HEK293 (cell line): ENCODE measurements at regions not wholly inside any gene's neighbourhood (a gene's known extent, or its start where the extent isn't known, plus 50 kb on each side); places are given as distances from the start of the nearest gene placed in this dataset.

Source experiments
- ELK4 ChIP-seq: IDR thresholded peaks from 2 replicates; pipeline ENCODE4 v1.6.1; 2011; ENCODE audit warnings: mild to moderate bottlenecking, low read depth, low read length, borderline replicate concordance
- FEZF1 ChIP-seq: fragments of 450-650 bp; formaldehyde crosslinking; IDR thresholded peaks from 2 replicates; pipeline ENCODE4 v1.5.1; 2016; ENCODE audit warnings: missing biosample characterization, missing genetic modification characterization
- GLIS1 ChIP-seq: fragments of 450-650 bp; formaldehyde crosslinking; IDR thresholded peaks from 2 replicates; pipeline ENCODE4 v1.5.1; 2016; ENCODE audit warnings: missing biosample characterization, missing genetic modification characterization
- HOXD13 ChIP-seq: sonication (generic); formaldehyde crosslinking; IDR thresholded peaks from 2 replicates; pipeline ENCODE4 v1.8.0; 2022; ENCODE audit warnings: missing genetic modification reagents, borderline replicate concordance
- KLF7 ChIP-seq: fragments of 450-650 bp; formaldehyde crosslinking; IDR thresholded peaks from 2 replicates; pipeline ENCODE4 v1.5.1; 2016; ENCODE audit warnings: missing biosample characterization, missing genetic modification characterization, borderline replicate concordance
- MYNN ChIP-seq: fragments of 450-650 bp; formaldehyde crosslinking; IDR thresholded peaks from 2 replicates; pipeline ENCODE4 v1.5.1; 2016; ENCODE audit warnings: missing biosample characterization, missing genetic modification characterization, borderline replicate concordance
- MZF1 ChIP-seq: fragments of 450-650 bp; formaldehyde crosslinking; IDR thresholded peaks from 2 replicates; pipeline ENCODE4 v1.5.1; 2017; ENCODE audit warnings: missing biosample characterization, missing genetic modification characterization, borderline replicate concordance
- PRDM1 ChIP-seq: fragments of 450-650 bp; formaldehyde crosslinking; IDR thresholded peaks from 2 replicates; pipeline ENCODE4; 2016; ENCODE audit warnings: missing biosample characterization, missing genetic modification characterization
- PRDM4 ChIP-seq: fragments of 450-650 bp; formaldehyde crosslinking; IDR thresholded peaks from 2 replicates; pipeline ENCODE4 v1.5.1; 2017; ENCODE audit warnings: missing biosample characterization, missing genetic modification characterization
- RBAK ChIP-seq: fragments of 450-650 bp; formaldehyde crosslinking; IDR thresholded peaks from 2 replicates; pipeline ENCODE4 v1.5.1; 2016; ENCODE audit warnings: missing biosample characterization, missing genetic modification characterization
- REST ChIP-seq: fragments of 450-650 bp; formaldehyde crosslinking; IDR thresholded peaks from 2 replicates; pipeline ENCODE4 v1.5.1; 2016; ENCODE audit warnings: missing biosample characterization, missing genetic modification characterization
- WT1 ChIP-seq: fragments of 450-650 bp; formaldehyde crosslinking; IDR thresholded peaks from 2 replicates; pipeline ENCODE4 v1.5.1; 2016; ENCODE audit warnings: missing biosample characterization, missing genetic modification characterization
- ZBTB48 ChIP-seq: fragments of 450-650 bp; formaldehyde crosslinking; IDR thresholded peaks from 2 replicates; pipeline ENCODE4 v1.5.1; 2016; ENCODE audit warnings: missing biosample characterization, missing genetic modification characterization
- ZBTB8A ChIP-seq: fragments of 450-650 bp; formaldehyde crosslinking; IDR thresholded peaks from 2 replicates; pipeline ENCODE4 v1.5.1; 2016; ENCODE audit warnings: missing biosample characterization, missing genetic modification characterization
- ZFHX2 ChIP-seq: fragments of 450-650 bp; formaldehyde crosslinking; conservative IDR thresholded peaks from 2 replicates; pipeline ENCODE4 v1.5.1; 2016; ENCODE audit warnings: missing biosample characterization, missing genetic modification characterization
- ZNF10 ChIP-seq: fragments of 450-650 bp; formaldehyde crosslinking; IDR thresholded peaks from 2 replicates; pipeline ENCODE4 v1.5.1; 2017; ENCODE audit warnings: missing biosample characterization, missing genetic modification characterization
- ZNF132 ChIP-seq: fragments of 450-650 bp; formaldehyde crosslinking; IDR thresholded peaks from 2 replicates; pipeline ENCODE4 v1.5.1; 2017; ENCODE audit warnings: missing biosample characterization, missing genetic modification characterization, borderline replicate concordance
- ZNF19 ChIP-seq: fragments of 450-650 bp; formaldehyde crosslinking; IDR thresholded peaks from 2 replicates; pipeline ENCODE4; 2016; ENCODE audit warnings: missing biosample characterization, missing genetic modification characterization, low read depth
- ZNF211 ChIP-seq: fragments of 450-650 bp; formaldehyde crosslinking; IDR thresholded peaks from 2 replicates; pipeline ENCODE4 v1.5.1; 2016; ENCODE audit warnings: low read depth, missing biosample characterization, missing genetic modification characterization
- ZNF24 ChIP-seq: fragments of 450-650 bp; formaldehyde crosslinking; IDR thresholded peaks from 2 replicates; pipeline ENCODE4 v1.5.1; 2016; ENCODE audit warnings: missing biosample characterization, missing genetic modification characterization
- ZNF266 ChIP-seq: fragments of 450-650 bp; formaldehyde crosslinking; IDR thresholded peaks from 2 replicates; pipeline ENCODE4 v1.5.1; 2016; ENCODE audit warnings: missing biosample characterization, missing genetic modification characterization, low read depth
- ZNF324 ChIP-seq: fragments of 450-650 bp; formaldehyde crosslinking; IDR thresholded peaks from 2 replicates; pipeline ENCODE4 v1.5.1; 2016; ENCODE audit warnings: missing biosample characterization, missing genetic modification characterization
- ZNF423 ChIP-seq: fragments of 450-650 bp; formaldehyde crosslinking; IDR thresholded peaks from 2 replicates; pipeline ENCODE4 v1.5.1; 2016; ENCODE audit warnings: missing biosample characterization, missing genetic modification characterization
- ZNF561 ChIP-seq: fragments of 450-650 bp; IDR thresholded peaks from 2 replicates; pipeline ENCODE4 v1.5.1; 2018; ENCODE audit warnings: missing biosample characterization, missing genetic modification characterization, borderline replicate concordance
- ZNF596 ChIP-seq: fragments of 450-650 bp; IDR thresholded peaks from 2 replicates; pipeline ENCODE4 v1.5.0; 2018; ENCODE audit warnings: missing biosample characterization, mild to moderate bottlenecking, missing genetic modification characterization, moderate library complexity
- ZNF670 ChIP-seq: fragments of 450-650 bp; formaldehyde crosslinking; IDR thresholded peaks from 2 replicates; pipeline ENCODE4 v1.5.1; 2016; ENCODE audit warnings: missing biosample characterization, missing genetic modification characterization, low read depth
- ZNF768 ChIP-seq: fragments of 450-650 bp; formaldehyde crosslinking; IDR thresholded peaks from 2 replicates; pipeline ENCODE4 v1.5.1; 2018; ENCODE audit warnings: missing biosample characterization, mild to moderate bottlenecking, missing genetic modification characterization
- ZNF843 ChIP-seq: fragments of 450-650 bp; formaldehyde crosslinking; IDR thresholded peaks from 2 replicates; pipeline ENCODE4 v1.5.1; 2016; ENCODE audit warnings: missing biosample characterization, missing genetic modification characterization
- ZSCAN16 ChIP-seq: fragments of 450-650 bp; formaldehyde crosslinking; IDR thresholded peaks from 2 replicates; pipeline ENCODE4 v1.5.1; 2016; ENCODE audit warnings: missing biosample characterization, missing genetic modification characterization
- ZSCAN5A ChIP-seq: fragments of 450-650 bp; formaldehyde crosslinking; IDR thresholded peaks from 2 replicates; pipeline ENCODE4 v1.5.1; 2016; ENCODE audit warnings: missing biosample characterization, missing genetic modification characterization

GRCh38 chr9:33623658-33624586 is 99.9 kb downstream of the ANKRD18B start (continued):
- TF ChIP-seq MYNN (tag by site-specific recombination), result no peak
- TF ChIP-seq ZBTB8A, result no peak
- TF ChIP-seq ZNF596 (tag by site-specific recombination), result no peak
- no peak for TF ChIP-seq ZNF324 (tag by site-specific recombination)
- no peak for TF ChIP-seq PRDM1 (tag by site-specific recombination)
- TF ChIP-seq HOXD13 (CRISPR knock-in tag), result no peak
- TF ChIP-seq ZNF768 (tag by site-specific recombination), result no peak
- no peak for TF ChIP-seq PRDM4 (tag by site-specific recombination)
- no peak for TF ChIP-seq REST (tag by site-specific recombination)
- no peak for TF ChIP-seq ZNF19
- TF ChIP-seq ZNF24, result no peak
- TF ChIP-seq ZFHX2 (tag by site-specific recombination), result no peak
- TF ChIP-seq FEZF1, result no peak
- no peak for TF ChIP-seq ZNF10 (tag by site-specific recombination)
- TF ChIP-seq ELK4, result no peak
- peak; percentile 99 for TF ChIP-seq MZF1
- no peak for TF ChIP-seq ZNF423 (tag by site-specific recombination)
- no peak for TF ChIP-seq ZSCAN5A (tag by site-specific recombination)
- no peak for TF ChIP-seq RBAK (tag by site-specific recombination)
- TF ChIP-seq ZNF670 (tag by site-specific recombination), result no peak
- no peak for TF ChIP-seq ZNF266 (tag by site-specific recombination)
- no peak for TF ChIP-seq ZSCAN16
- no peak for TF ChIP-seq ZNF561
- TF ChIP-seq ZNF843 (tag by site-specific recombination), result no peak
- TF ChIP-seq ZNF211 (tag by site-specific recombination), result no peak
- TF ChIP-seq KLF7, result no peak
- no peak for TF ChIP-seq GLIS1 (tag by site-specific recombination)
- 0 out of 2 replicates have a peak, but pooled peaks have one; percentile 29 for TF ChIP-seq WT1 (tag by site-specific recombination)
- no peak for TF ChIP-seq ZBTB48 (tag by site-specific recombination)
- no peak for TF ChIP-seq ZNF132 (tag by site-specific recombination)
